ENCODE measurements at regions not wholly inside any gene's neighbourhood (a gene's known extent, or its start where the extent isn't known, plus 50 kb on each side); places are given as distances from the start of the nearest gene placed in this dataset.
"Not testable (repeated sequence)": the region's sequence is repeated elsewhere in the genome, so short reads cannot be mapped to it uniquely, and the experiment has no call there.

DNA sequence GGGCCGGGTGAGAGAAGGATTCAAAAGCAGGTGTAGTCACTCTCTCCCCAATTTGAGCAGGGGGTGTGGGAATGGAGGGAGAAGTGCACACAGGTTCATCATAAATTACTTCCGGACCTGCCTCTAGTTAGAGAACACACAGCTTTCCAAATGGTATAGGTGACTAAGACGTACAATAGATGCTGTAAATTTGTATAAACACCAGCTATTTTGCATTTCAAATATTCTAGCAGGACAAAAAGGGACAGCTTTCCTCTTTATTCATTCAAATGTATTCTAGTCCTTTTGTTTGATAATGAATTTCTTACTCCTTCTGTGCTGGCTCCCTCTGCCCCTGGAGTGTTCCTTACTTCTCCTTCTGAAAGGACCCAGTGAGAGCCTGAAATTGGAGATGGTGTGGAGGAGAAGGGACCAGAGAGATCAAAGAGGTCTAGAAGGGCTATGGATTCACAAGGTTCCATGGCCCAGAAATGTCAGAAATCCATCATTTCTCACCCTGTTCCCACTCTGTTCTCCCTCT is 53.2 kb upstream of the SH3BP4 start:
- H3K36me3 ChIP-seq: no peaks in the 10 kb centered on the region
- no peaks in the 10 kb centered on the region for H3K9me3 ChIP-seq
- no peak overlapping the region for H3K27ac ChIP-seq
- intact Hi-C loops (cut with DNase I): no loop called here
- no peak for DNase-seq
- no peaks in the 10 kb centered on the region for H3K27me3 ChIP-seq
- H3K4me1 ChIP-seq: no peaks in the 10 kb centered on the region
- TF ChIP-seq, protein P1, sequence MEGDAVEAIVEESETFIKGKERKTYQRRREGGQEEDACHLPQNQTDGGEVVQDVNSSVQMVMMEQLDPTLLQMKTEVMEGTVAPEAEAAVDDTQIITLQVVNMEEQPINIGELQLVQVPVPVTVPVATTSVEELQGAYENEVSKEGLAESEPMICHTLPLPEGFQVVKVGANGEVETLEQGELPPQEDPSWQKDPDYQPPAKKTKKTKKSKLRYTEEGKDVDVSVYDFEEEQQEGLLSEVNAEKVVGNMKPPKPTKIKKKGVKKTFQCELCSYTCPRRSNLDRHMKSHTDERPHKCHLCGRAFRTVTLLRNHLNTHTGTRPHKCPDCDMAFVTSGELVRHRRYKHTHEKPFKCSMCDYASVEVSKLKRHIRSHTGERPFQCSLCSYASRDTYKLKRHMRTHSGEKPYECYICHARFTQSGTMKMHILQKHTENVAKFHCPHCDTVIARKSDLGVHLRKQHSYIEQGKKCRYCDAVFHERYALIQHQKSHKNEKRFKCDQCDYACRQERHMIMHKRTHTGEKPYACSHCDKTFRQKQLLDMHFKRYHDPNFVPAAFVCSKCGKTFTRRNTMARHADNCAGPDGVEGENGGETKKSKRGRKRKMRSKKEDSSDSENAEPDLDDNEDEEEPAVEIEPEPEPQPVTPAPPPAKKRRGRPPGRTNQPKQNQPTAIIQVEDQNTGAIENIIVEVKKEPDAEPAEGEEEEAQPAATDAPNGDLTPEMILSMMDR (IDR thresholded peaks at IDR 0.05): no peak
- TF ChIP-seq POLR2A (IDR thresholded peaks at IDR 0.05): no peak
- 66% methylated on average over 3 of the region's 3 CpGs for WGBS (ENCODE audit: insufficient coverage, low coverage, low lambda C conversion rate, missing lambda C conversion rate)
- ATAC-seq: no peak
- H3K4me3 ChIP-seq: no peak overlapping the region

GRCh38 chr2:234888442-234888841 is 63.4 kb upstream of the SH3BP4 start:
- 60% methylated on average over 12 of the region's 34 CpGs for WGBS (ENCODE audit: insufficient coverage, low coverage, low lambda C conversion rate, missing lambda C conversion rate)
- H3K27ac ChIP-seq; H3K4me1 ChIP-seq; H3K36me3 ChIP-seq; DNase-seq; H3K27me3 ChIP-seq; ATAC-seq; H3K9me3 ChIP-seq; intact Hi-C loops (cut with DNase I): not testable (repeated sequence)
- peak overlapping the region in 2 of 3 donors; percentile 18 to 33 for H3K4me3 ChIP-seq

DNA sequence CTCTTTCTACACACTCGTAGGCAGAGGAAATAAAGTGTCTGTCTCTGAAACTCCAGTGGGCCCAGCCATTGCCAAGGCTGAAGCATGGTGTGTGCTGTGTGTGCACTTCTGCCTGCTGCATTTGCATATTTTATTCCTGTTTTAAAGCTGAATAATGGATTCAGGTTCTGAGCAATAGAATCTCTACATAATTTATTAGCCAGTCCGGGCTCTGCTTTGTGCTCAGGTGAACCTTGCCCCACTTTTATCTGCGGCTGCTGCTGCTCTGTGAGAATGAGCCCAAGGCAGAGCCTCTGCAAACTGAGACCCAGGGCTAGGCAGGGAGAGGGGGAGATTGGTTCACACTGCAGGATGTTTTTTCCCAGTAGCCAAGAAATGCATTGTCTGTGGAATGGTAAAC is 64.6 kb upstream of the SH3BP4 start:
- Histone ChIP-seq H3K27ac (no peak overlapping the region), H3K9me3 (no peaks in the 10 kb centered on the region), H3K36me3 (no peaks in the 10 kb centered on the region), H3K4me1 (peaks cover 0 to 7% (median 4%) of the 10 kb centered on the region in 4 donors), H3K4me3 (no peak overlapping the region), H3K27me3 (no peaks in the 10 kb centered on the region)
- DNase-seq: no peak
- ATAC-seq: peak in 3 of 4 donors; percentile 35 to 40 (median 38)
- intact Hi-C loops (cut with DNase I): no loop called here
- 55% methylated on average over 2 of the region's 3 CpGs for WGBS (ENCODE audit: insufficient coverage, low coverage, low lambda C conversion rate, missing lambda C conversion rate)
- TF ChIP-seq POLR2A (IDR thresholded peaks at IDR 0.05): no peak
- TF ChIP-seq, protein P1 (IDR thresholded peaks at IDR 0.05): no peak

DNA sequence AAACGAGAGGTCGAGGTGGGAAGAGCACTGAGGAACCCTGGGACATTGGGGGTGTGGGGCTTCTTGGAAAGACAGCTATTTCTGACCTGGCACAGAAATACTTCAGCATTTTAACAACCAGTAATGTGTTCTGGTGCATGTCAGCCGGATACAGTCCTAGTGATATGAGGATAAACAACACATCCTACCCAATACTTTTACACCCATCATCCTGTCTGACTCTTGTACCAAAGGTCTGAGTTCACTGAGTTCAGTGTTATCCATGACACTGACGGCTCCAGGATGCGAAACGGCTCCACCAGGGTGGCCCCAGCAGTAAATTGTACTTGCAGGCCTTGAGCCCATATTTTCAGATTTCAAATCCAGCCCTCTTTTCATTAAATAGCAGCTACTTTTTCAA is 65.9 kb upstream of the SH3BP4 start:
- Histone ChIP-seq H3K4me1 (peaks cover 0 to 18% (median 7%) of the 10 kb centered on the region in 4 donors), H3K36me3 (no peaks in the 10 kb centered on the region), H3K27me3 (no peaks in the 10 kb centered on the region), H3K4me3 (no peak overlapping the region), H3K27ac (no peak overlapping the region), H3K9me3 (no peaks in the 10 kb centered on the region)
- intact Hi-C loops (cut with DNase I): no loop called here
- DNase-seq (no peak), ATAC-seq (peak in 3 of 4 donors; percentile 7 to 45 (median 34))
- WGBS (ENCODE audit: insufficient coverage, low coverage, low lambda C conversion rate, missing lambda C conversion rate): 52% methylated on average over 5 of the region's 6 CpGs
- TF ChIP-seq, protein P1 (IDR thresholded peaks at IDR 0.05): no peak
- no peak for TF ChIP-seq POLR2A (IDR thresholded peaks at IDR 0.05)

GRCh38 chr2:234885118-234885517 is 66.7 kb upstream of the SH3BP4 start:
- H3K27me3 ChIP-seq: no peaks in the 10 kb centered on the region
- intact Hi-C loops (cut with DNase I): no loop called here
- ATAC-seq (no peak), DNase-seq (no peak)
- no peak overlapping the region for H3K27ac ChIP-seq
- H3K4me1 ChIP-seq: peaks cover 0 to 24% (median 9%) of the 10 kb centered on the region in 4 donors
- H3K9me3 ChIP-seq: no peaks in the 10 kb centered on the region
- no peak overlapping the region for H3K4me3 ChIP-seq
- no peak for TF ChIP-seq POLR2A (IDR thresholded peaks at IDR 0.05)
- TF ChIP-seq, protein P1 (IDR thresholded peaks at IDR 0.05): no peak
- H3K36me3 ChIP-seq: no peaks in the 10 kb centered on the region
- 88% methylated on average over 6 of the region's 7 CpGs for WGBS (ENCODE audit: insufficient coverage, low coverage, low lambda C conversion rate, missing lambda C conversion rate)
